Renal cortical epithelial cell (primary cell): ENCODE measurements at regions not wholly inside any gene's neighbourhood (a gene's known extent, or its start where the extent isn't known, plus 50 kb on each side); places are given as distances from the start of the nearest gene placed in this dataset.
"Not testable (repeated sequence)": the region's sequence is repeated elsewhere in the genome, so short reads cannot be mapped to it uniquely, and the experiment has no call there.

Experiments
- DNase-seq: peaks from one replicate; pipeline ENCODE4 v3.0.0-alpha.2; 2011; ENCODE audit warnings: low read depth

GRCh38 chr2:22967756-22968155, 417.2 kb upstream of the KLHL29 start:
- no peak for DNase-seq

GRCh38 chr2:22970284-22970975, 414.5 kb upstream of the KLHL29 start:
- DNase-seq: no peak

- no peak for DNase-seq
Measured at GRCh38 chr2:22970991-22971390, 414.0 kb upstream of the KLHL29 start.

- DNase-seq: no peak
Measured at GRCh38 chr2:22981785-22982184, 403.2 kb upstream of the KLHL29 start.

- not testable (repeated sequence) for DNase-seq
Measured at GRCh38 chr2:22984152-22984551, 400.8 kb upstream of the KLHL29 start.

DNA sequence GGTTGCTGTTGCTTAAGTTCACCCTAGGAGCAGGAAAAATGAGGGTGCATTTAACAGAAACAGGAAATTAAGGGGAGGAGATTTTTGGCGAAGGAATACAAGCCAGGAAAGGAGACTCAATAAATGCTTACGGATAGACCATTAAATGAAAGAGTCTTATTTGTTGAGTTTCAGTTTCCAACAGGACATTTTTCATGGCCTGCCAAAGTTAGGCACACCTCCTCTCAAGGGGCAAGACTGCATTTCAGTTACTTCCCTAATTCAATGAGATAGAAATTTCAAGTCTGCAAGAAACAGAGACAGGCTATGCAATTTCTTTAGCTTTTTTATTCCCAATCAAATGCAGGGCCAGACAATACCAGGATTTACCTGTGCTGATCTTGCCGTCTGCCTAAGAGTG, 394.7 kb upstream of the KLHL29 start:
- no peak for DNase-seq

DNA sequence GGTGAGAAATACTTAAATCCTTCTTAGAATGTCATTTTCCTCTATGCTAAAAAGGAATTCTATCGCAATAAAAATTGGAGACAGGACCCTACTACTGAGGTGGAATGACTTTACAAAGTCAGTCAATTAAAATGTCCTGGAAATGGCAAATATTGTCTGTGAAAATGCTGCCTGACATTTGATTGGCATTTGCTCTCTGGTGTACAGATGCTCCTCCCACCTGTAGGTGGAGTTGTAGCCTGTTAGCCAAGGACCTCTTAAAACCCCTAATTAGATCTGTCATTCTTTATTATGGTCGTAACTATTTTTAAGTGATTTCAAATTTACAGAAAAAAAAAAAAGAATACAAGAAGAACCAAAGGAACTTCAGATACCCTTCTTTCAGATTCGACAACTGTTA, 393.1 kb upstream of the KLHL29 start:
- peak; percentile 4 for DNase-seq

- DNase-seq: peak; percentile 11
Measured at GRCh38 chr2:22992441-22992840, 392.5 kb upstream of the KLHL29 start.

DNA sequence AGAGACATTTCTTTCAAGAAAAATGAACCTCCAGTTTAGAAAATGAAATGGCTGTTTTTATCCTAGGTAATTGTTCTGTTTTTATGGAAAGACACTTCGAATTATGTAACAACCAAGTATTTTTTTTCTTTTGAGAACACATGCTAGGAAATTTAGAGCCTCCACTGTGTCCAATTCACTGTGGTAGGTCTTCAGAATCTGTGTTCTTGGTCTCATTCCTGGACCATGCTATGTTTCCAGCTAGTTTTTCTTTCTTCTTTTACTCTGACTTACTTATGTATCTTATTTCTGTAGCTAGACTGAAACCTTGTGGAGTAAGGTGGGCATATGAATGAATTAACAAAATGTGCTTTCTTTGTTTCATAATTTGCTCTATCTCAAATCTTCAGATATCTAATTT, 391.7 kb upstream of the KLHL29 start:
- no peak for DNase-seq

- no peak for DNase-seq
Measured at GRCh38 chr2:22995576-22995975, 389.4 kb upstream of the KLHL29 start.

GRCh38 chr2:22996911-22997310, 388.1 kb upstream of the KLHL29 start:
- DNase-seq: no peak

DNA sequence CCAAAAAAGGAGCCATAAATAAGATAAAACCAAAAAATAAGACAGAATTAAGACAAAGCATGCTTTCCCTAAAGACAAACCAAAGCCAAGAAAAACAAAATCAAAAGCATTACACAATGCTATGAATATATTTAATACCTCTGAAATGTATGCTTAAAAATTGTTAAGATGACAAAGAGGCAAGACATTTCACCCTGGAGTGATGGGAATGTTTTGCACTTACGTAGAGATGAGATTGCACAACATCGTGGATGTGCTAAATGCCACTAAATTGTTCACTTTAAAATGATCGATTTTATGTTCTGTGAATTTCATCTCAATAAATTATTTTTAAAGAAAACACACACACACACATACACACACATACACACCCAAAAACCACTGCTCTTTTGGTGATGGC, 386.6 kb upstream of the KLHL29 start:
- no peak for DNase-seq

DNA sequence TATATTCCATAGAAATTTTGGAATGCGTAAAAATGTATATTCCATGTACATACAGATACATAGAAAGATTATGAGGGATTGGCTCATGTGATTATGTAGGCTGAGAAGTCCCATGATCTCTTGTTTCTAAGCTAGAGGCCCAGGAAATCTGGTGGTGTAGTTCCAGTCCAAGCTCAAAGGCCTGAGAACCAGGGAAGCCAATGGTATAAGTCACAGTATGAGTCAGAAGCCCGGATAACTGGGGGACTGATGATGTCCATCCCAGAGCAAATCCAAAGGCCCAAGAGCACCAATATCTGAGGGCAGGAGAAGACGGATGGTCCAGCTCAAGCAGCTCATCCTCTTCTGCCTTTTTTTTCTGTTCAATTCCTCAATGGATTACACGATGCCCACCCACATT, 385.0 kb upstream of the KLHL29 start:
- DNase-seq: peak; percentile 11

GRCh38 chr2:23002234-23002633, 382.7 kb upstream of the KLHL29 start:
- DNase-seq: no peak

DNA sequence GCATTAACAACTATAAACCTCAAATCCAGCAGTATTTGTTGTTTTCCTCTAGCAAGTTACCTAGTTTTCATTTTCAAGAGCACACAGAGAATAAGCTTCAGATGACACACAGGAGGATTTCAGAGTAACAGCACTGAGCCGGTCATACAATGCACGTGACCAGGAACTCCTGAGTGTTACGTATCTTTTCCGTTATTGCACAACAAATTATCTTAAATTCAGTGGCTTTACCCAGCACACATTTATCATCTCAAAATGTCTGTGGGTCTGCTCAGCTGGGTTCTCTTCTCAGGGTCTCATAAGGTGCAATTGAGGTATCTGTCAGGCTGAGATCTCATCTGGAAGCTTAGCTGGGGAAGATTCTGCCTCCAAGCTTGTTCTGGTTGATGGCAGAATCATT, 379.5 kb upstream of the KLHL29 start:
- no peak for DNase-seq

DNA sequence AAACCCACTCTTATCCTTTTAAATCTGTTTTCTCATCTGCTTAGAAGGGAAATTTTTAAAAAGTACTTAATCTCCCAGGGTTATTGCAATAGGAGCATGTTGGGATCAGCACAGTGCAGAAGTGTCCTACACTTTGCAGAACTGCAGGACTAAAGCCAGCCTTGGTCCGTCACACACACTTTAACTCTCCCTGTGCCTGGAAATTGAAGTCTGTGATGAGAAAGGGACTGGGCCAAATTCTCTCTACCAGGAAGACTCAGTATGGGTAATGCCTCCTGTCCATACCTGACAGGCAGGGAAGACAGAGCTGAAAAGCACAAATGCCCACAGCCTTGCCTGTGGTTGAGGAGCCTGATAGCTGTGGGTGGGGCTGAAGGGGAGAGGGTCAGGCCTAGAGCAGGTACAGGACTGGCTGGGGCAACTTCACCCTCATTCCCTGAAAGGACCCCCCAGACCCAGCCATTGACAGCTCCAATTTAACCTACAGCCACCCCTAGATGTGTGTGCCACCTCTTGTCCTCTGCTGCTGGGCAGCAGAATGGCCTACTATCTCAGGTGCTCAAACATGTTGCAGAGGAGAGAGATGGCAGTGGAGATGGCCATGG, 377.2 kb upstream of the KLHL29 start:
- DNase-seq: no peak

DNA sequence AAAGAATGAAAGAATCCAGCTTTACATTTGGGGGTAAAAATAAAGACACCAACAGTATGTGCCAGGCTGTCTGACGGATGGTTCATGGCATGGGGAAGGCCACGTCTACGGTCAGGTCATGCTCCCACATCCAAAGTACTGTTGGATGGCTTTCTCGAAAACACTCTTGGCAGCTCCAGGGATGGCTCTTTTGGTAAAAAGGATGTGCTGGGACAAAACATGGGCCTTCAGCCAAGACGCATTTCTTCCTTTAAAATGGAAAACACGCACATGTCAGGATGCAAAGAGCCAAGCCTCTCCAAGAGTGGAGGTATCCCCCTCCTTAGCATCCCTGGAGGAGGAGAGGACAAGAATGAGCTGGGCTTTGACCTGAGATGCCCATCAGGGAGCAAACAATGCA, 376.5 kb upstream of the KLHL29 start:
- no peak for DNase-seq

DNA sequence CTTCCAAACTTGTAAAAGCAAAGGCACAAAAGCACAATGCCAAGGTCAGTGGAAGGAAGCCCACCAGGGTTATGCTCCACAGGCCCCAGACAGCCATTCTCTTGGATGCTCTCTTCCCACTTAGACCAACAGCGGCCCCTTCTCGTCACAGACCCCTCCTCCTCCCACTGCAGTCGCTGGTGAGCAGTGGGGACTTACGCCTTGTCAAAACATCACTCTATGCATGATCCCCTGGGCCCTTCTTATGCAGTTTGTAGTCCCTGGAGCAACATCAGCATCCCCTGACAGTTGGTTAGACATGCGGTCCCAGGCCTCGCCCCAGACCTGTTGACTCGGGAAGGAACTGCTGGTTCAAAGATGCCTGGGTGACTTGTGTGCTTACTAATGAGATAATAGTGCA, 376.0 kb upstream of the KLHL29 start:
- no peak for DNase-seq

- DNase-seq: peak; percentile 21
Measured at GRCh38 chr2:23009545-23010149, 375.3 kb upstream of the KLHL29 start.

- DNase-seq: no peak
Measured at GRCh38 chr2:23012499-23012898, 372.5 kb upstream of the KLHL29 start.

DNA sequence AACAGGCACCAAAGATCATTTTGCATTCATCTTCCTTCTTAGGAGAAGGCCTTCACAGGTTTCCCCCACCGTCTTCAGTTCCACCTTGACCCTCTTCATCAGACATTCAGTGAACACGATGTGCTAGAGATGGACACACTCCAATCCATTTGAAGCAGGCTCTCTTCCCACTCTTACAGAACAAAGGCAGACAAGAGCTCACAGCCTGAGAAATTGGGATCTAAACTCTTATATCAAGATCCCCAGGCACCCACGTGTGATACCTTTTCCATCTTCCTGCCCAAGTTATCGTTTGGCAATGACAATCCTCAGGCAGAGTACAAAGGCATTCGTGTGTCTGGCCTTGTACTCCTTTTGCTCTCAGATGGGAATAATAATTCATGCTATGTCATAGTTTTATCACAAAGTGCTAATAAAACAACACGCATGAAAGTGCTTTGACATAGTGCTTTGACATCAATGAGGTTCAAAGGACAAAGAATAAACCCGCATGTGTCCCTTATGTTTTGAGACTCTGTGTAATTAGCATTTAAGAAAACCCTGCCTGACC, 369.3 kb upstream of the KLHL29 start:
- DNase-seq: no peak

DNA sequence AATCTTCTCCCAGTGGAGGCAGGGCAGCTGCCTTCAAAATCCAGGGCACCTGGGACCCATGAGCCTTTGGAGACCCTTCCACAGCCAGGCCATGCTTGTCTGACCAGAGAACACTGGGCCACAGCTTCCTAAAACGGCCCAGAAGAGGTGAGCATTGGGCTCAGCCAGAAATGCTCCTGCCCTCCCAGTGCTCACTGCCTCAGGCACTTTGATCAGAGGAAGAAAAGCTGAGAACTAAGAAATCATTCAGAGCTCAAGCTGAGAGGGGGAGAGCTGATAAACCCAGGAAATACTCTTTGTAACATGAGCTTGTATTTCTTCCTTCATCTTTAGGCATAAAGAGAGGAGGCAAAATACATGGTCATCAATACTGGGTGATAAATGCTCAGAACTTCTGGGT, 365.5 kb upstream of the KLHL29 start:
- DNase-seq: no peak

- no peak for DNase-seq
Measured at GRCh38 chr2:23020659-23021058, 364.3 kb upstream of the KLHL29 start.
